CD4-positive, CD25-positive, alpha-beta regulatory T cell (primary cell): ENCODE measurements at regions not wholly inside any gene's neighbourhood (a gene's known extent, or its start where the extent isn't known, plus 50 kb on each side); places are given as distances from the start of the nearest gene placed in this dataset.

Experiments
- ATAC-seq, 2 donors: fragments of 150-1000 bp; cut with Tn5 transposase; one replicate each; pipeline ENCODE4 v1.10.0; 2021; ENCODE audit warnings: low read depth in 2 of 2, moderate number of reproducible peaks in 2 of 2, moderate library complexity in 1 of 2
- DNase-seq, 3 donors: peaks; one replicate each; pipeline versions ENCODE4 v3.0.0 to v3.0.0-alpha.2; 2012 to 2022; ENCODE audit warnings: mixed read lengths in 1 of 3
- H3K27ac ChIP-seq: one replicate; pipeline ENCODE4 v1.7.0; 2013; ENCODE audit warnings: mild to moderate bottlenecking, low read length; ENCODE audit not compliant: insufficient read depth, poor library complexity, severe bottlenecking
- H3K27me3 ChIP-seq: one replicate; pipeline ENCODE4 v1.7.0; 2013; ENCODE audit warnings: low read length; ENCODE audit not compliant: control insufficient read depth, insufficient read depth
- H3K36me3 ChIP-seq: one replicate; pipeline ENCODE4 v1.7.0; 2013; ENCODE audit warnings: mild to moderate bottlenecking, low read length, moderate library complexity; ENCODE audit not compliant: control insufficient read depth, insufficient read depth
- H3K4me1 ChIP-seq: 2 replicates; pipeline ENCODE4 v1.7.0; 2013; ENCODE audit warnings: mild to moderate bottlenecking, low read length; ENCODE audit not compliant: insufficient read depth, control insufficient read depth, poor library complexity, severe bottlenecking
- H3K4me3 ChIP-seq: one replicate; pipeline ENCODE4 v1.7.0; 2013; ENCODE audit warnings: low read depth, mild to moderate bottlenecking, low read length, moderate library complexity
- H3K9me3 ChIP-seq, 2 experiments: 1 replicate in 1 of 2; 2 replicates in 1 of 2; pipeline ENCODE4 v1.7.0; 2013; ENCODE audit warnings: low read length in 2 of 2, mild to moderate bottlenecking in 1 of 2, moderate library complexity in 1 of 2; ENCODE audit not compliant: control insufficient read depth in 2 of 2
- H3K27ac Mint-ChIP-seq, 3 donors: one replicate each; pipeline ENCODE4 v1.8.0; 2020 to 2022; ENCODE audit warnings: mild to moderate bottlenecking in 3 of 3, mixed read lengths in 3 of 3, moderate library complexity in 2 of 3
- H3K27me3 Mint-ChIP-seq: one replicate; pipeline ENCODE4 v1.8.0; 2022; ENCODE audit warnings: mild to moderate bottlenecking, mixed read lengths
- H3K36me3 Mint-ChIP-seq: one replicate; pipeline ENCODE4 v1.8.0; 2020; ENCODE audit warnings: mixed read lengths
- H3K4me1 Mint-ChIP-seq, 4 donors: one replicate each; pipeline ENCODE4 v1.8.0; 2020 to 2022; ENCODE audit warnings: mixed read lengths in 4 of 4, mild to moderate bottlenecking in 1 of 4
- H3K4me3 Mint-ChIP-seq, 4 donors: one replicate each; pipeline ENCODE4 v1.8.0; 2020 to 2022; ENCODE audit warnings: mild to moderate bottlenecking in 4 of 4, mixed read lengths in 4 of 4, moderate library complexity in 3 of 4
- H3K9me3 Mint-ChIP-seq, 7 donors: one replicate each; pipeline ENCODE4 v1.8.0; 2020 to 2022; ENCODE audit warnings: mixed read lengths in 7 of 7, mild to moderate bottlenecking in 3 of 7, moderate library complexity in 2 of 7

DNA sequence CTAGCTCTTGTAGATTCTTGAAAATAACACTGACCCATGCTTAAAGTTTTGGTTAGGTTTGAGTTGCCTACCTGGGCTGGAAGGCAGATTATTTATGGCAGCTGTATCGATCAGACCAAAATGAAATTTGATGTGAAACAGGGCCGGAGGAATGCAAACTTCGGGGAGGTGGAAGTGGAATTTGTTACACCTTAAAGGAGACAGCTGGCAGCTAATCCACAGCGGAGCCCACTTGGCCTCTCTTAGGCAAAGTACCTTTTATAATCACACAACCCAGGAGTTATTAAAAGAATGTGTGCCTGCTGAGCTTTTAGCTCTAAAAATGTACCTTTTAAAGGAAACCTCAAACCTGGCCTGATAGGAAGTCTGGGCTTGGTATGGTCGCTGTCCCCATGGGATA lies 250.9 kb upstream of the TPM1 start:
- Histone ChIP-seq H3K36me3 (no peaks in the 10 kb centered on the region), H3K9me3 (no peaks in the 10 kb centered on the region), H3K4me3 (no peak overlapping the region), H3K27me3 (no peaks in the 10 kb centered on the region), H3K27ac (no peak overlapping the region), H3K4me1 (no peaks in the 10 kb centered on the region)
- no peak for ATAC-seq
- Mint-ChIP-seq H3K27ac (no peak overlapping the region), H3K4me1 (no peaks in the 10 kb centered on the region), H3K27me3 (peaks cover 15% of the 10 kb centered on the region), H3K4me3 (no peak overlapping the region), H3K36me3 (no peaks in the 10 kb centered on the region), H3K9me3 (peaks cover 0 to 2% (median 0%) of the 10 kb centered on the region in 7 donors)
- DNase-seq = no peak

GRCh38 chr15:62792986-62793751 lies 249.4 kb upstream of the TPM1 start:
- ATAC-seq = no peak
- H3K4me1 ChIP-seq = no peaks in the 10 kb centered on the region
- H3K27ac Mint-ChIP-seq = no peak overlapping the region
- no peaks in the 10 kb centered on the region for H3K36me3 Mint-ChIP-seq
- no peaks in the 10 kb centered on the region for H3K4me1 Mint-ChIP-seq
- no peak for DNase-seq
- no peak overlapping the region for H3K4me3 Mint-ChIP-seq
- H3K9me3 ChIP-seq = no peaks in the 10 kb centered on the region
- no peaks in the 10 kb centered on the region for H3K27me3 ChIP-seq
- H3K27me3 Mint-ChIP-seq = peaks cover 15% of the 10 kb centered on the region
- H3K4me3 ChIP-seq = no peak overlapping the region
- H3K9me3 Mint-ChIP-seq = peaks cover 0 to 2% (median 0%) of the 10 kb centered on the region in 7 donors
- no peak overlapping the region for H3K27ac ChIP-seq
- no peaks in the 10 kb centered on the region for H3K36me3 ChIP-seq

DNA sequence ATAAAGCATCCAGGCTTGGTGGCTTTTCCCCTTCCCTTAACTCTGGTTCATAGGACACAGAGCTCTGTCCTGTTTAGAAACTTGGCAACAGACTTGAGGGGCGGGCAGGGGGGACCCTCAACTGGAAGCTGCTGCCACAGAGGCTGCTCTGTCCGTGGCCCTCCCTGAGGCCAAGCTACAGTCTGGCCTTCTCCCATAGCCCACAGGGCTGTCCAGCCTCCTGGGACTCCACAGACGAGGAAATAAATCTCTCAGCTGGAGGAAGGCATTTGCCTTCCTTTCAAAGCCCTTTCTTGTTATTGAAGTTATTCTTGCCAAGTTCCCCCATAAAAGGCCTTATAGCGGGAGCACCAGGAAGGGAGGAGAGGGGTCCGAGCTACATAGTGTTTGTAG lies 248.8 kb upstream of the TPM1 start:
- Mint-ChIP-seq H3K36me3 (no peaks in the 10 kb centered on the region), H3K27ac (no peak overlapping the region), H3K9me3 (peaks cover 0 to 2% (median 0%) of the 10 kb centered on the region in 7 donors), H3K27me3 (peaks cover 12% of the 10 kb centered on the region), H3K4me3 (no peak overlapping the region), H3K4me1 (no peaks in the 10 kb centered on the region)
- no peak overlapping the region for H3K4me3 ChIP-seq
- no peaks in the 10 kb centered on the region for H3K9me3 ChIP-seq
- no peak overlapping the region for H3K27ac ChIP-seq
- DNase-seq = no peak
- H3K4me1 ChIP-seq = no peaks in the 10 kb centered on the region
- H3K36me3 ChIP-seq = no peaks in the 10 kb centered on the region
- no peak for ATAC-seq
- H3K27me3 ChIP-seq = no peaks in the 10 kb centered on the region

DNA sequence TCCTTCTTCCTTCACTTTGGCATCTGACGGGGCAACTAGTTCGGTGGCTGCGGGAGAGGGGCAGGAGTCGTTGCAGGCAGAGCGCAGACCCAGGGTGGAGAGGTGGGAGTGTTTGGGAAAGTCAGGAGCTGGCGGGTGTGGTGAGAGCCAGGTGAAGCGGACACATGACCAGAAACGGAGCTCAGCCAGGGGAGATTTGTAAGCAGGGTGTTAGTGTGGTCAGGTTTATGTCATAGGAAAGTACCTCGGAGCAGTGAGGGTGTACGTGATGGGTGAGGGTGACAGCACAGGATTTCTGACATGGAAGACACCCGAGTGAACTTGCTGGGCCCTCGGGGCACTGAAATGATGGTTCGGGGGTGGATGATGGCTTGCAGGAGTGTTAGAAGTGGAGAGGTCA lies 247.4 kb upstream of the TPM1 start:
- Mint-ChIP-seq H3K4me3 (no peak overlapping the region), H3K4me1 (no peaks in the 10 kb centered on the region), H3K27me3 (peaks cover 12% of the 10 kb centered on the region), H3K36me3 (no peaks in the 10 kb centered on the region), H3K9me3 (no peaks in the 10 kb centered on the region), H3K27ac (no peak overlapping the region)
- H3K4me3 ChIP-seq = no peak overlapping the region
- H3K27ac ChIP-seq = no peak overlapping the region
- no peak for ATAC-seq
- H3K36me3 ChIP-seq = no peaks in the 10 kb centered on the region
- no peaks in the 10 kb centered on the region for H3K9me3 ChIP-seq
- no peak for DNase-seq
- no peaks in the 10 kb centered on the region for H3K27me3 ChIP-seq
- H3K4me1 ChIP-seq = no peaks in the 10 kb centered on the region

DNA sequence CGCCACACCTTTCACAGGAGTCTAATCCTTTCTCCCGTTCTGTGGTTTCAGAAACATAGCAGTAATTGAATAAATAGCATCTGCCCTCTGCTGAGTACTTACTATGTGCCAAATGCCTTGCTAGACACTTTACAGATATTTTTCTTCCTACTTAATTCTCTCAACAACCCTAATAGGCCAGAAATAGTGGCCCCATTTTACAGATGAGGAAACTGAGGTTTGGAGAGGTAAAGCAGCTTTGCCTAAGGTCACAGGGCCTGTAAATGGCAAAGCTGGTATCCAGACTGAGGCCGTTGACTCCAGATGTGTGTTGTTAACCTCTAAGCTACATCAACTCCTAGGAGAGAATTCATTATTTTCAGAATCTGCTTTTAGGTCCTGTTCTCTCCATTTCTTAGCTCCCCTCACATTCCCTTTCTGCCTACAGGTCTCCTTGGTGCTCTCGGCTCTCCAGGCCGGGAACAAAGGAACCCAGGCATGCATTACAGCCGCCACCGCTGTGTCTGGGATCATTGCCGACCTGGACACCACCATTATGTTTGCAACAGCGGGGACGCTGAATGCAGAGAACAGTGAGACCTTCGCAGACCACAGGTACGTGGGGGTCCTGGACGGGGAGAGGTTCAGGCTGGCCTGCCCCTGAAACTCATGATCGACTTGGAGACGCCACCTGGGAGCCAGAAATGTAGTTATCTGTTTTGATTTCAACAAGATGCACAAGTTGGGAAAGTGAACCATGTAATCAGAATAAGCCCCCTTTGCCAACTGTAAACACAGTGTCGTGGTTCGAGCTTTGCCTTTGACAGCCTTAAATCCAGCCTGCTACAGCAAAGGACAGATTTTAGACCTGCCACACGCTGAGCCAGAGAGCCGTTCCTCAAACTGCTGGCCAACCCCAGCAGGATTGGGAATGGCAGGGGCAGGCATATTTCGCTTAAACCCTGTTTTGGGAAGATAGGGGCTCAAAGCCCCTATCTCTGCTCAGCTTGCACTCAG lies 246.5 kb upstream of the TPM1 start:
- DNase-seq (no peak), ATAC-seq (no peak)
- no peak overlapping the region for H3K4me3 ChIP-seq
- Mint-ChIP-seq H3K27me3 (peaks cover 12% of the 10 kb centered on the region), H3K4me1 (no peaks in the 10 kb centered on the region), H3K27ac (no peak overlapping the region), H3K4me3 (no peak overlapping the region), H3K9me3 (no peaks in the 10 kb centered on the region), H3K36me3 (no peaks in the 10 kb centered on the region)
- H3K9me3 ChIP-seq = no peaks in the 10 kb centered on the region
- H3K4me1 ChIP-seq = no peaks in the 10 kb centered on the region
- no peaks in the 10 kb centered on the region for H3K36me3 ChIP-seq
- H3K27ac ChIP-seq = no peak overlapping the region
- no peaks in the 10 kb centered on the region for H3K27me3 ChIP-seq

GRCh38 chr15:62797171-62797570 lies 245.4 kb upstream of the TPM1 start:
- no peak overlapping the region for H3K4me3 ChIP-seq
- no peak overlapping the region for H3K27ac ChIP-seq
- no peaks in the 10 kb centered on the region for H3K36me3 ChIP-seq
- ATAC-seq (no peak), DNase-seq (no peak)
- Mint-ChIP-seq H3K27me3 (peaks cover 6% of the 10 kb centered on the region), H3K4me3 (no peak overlapping the region), H3K9me3 (no peaks in the 10 kb centered on the region), H3K36me3 (no peaks in the 10 kb centered on the region), H3K27ac (peak overlapping the region in 2 of 3 donors; percentile 22 to 72), H3K4me1 (no peaks in the 10 kb centered on the region)
- H3K4me1 ChIP-seq = no peaks in the 10 kb centered on the region
- no peaks in the 10 kb centered on the region for H3K9me3 ChIP-seq
- no peaks in the 10 kb centered on the region for H3K27me3 ChIP-seq

DNA sequence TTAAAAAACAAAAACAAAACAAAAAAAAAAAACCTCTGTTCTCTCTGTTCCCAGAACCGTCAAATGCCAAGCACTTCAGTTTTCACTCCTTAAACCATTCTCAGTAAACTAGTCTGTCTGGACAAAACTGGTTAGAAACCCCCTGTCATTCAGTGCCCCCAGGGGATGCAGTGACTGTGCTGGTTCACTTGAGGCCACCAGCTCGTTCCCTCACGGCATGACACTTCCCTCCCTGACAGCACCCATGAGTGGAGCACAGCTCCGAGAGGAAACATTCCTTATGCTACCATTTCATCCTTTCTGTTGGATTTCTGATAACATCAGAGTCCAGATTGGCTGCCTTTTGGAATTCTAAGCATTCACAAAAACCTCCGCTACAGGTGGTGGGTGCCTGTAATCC lies 244.0 kb upstream of the TPM1 start:
- Mint-ChIP-seq H3K4me3 (no peak overlapping the region), H3K27ac (no peak overlapping the region), H3K27me3 (peaks cover 11% of the 10 kb centered on the region), H3K4me1 (no peaks in the 10 kb centered on the region), H3K9me3 (no peaks in the 10 kb centered on the region), H3K36me3 (no peaks in the 10 kb centered on the region)
- Histone ChIP-seq H3K4me1 (no peaks in the 10 kb centered on the region), H3K9me3 (no peaks in the 10 kb centered on the region), H3K27ac (no peak overlapping the region), H3K36me3 (no peaks in the 10 kb centered on the region), H3K4me3 (no peak overlapping the region), H3K27me3 (no peaks in the 10 kb centered on the region)
- ATAC-seq (no peak), DNase-seq (no peak)
